Endothelial cell of umbilical vein (primary cell): ENCODE measurements at regions not wholly inside any gene's neighbourhood (a gene's known extent, or its start where the extent isn't known, plus 50 kb on each side); places are given as distances from the start of the nearest gene placed in this dataset.

Experiments used
- BruUV-seq: library from RNA; stranded (reverse); fragments of 400-500 nt; replicated peaks from 2 replicates; lab custom pipeline; 2021; lab: Mats Ljungman, UMichigan
- CTCF ChIA-PET: fragments of 300-600, 350-600 bp; sonication (Branson Sonifier 250); formaldehyde crosslinking; loops from one replicate; lab custom pipeline; 2021; ENCODE audit warnings: antibody characterized with exemption, inconsistent platforms; lab: Charles Lee
- POLR2A ChIA-PET: fragments of 300-600, 350-600 bp; sonication (Branson Sonifier 250); formaldehyde crosslinking; loops from one replicate; lab custom pipeline; 2021; ENCODE audit warnings: antibody characterized with exemption, inconsistent platforms; lab: Charles Lee
- DNase-seq: peaks from one replicate; pipeline ENCODE4 v3.0.0-alpha.2; 2011; ENCODE audit warnings: low read depth, low spot score
- FAIRE-seq: peaks from 2 replicates; lab custom pipeline; 2011; peaks lifted over from hg19 to GRCh38; lab: Jason Lieb, UNC
- H2AFZ ChIP-seq: 2 replicates; pipeline ENCODE4 v1.6.0; 2012; ENCODE audit warnings: low read depth, low read length, control low read depth, inconsistent platforms
- H3K27ac ChIP-seq: 2 replicates; pipeline ENCODE4 v1.5.1; 2011; ENCODE audit warnings: low read depth, mild to moderate bottlenecking, control low read depth, low read length, moderate library complexity; ENCODE audit not compliant: insufficient read depth
- H3K27me3 ChIP-seq, 2 experiments: 2 replicates each; pipeline versions ENCODE4 v1.6.0 to v1.6.1; 2011; ENCODE audit warnings: low read length in 2 of 2, mixed read lengths in 1 of 2; ENCODE audit not compliant: control insufficient read depth in 2 of 2, insufficient read depth in 2 of 2
- H3K36me3 ChIP-seq, 2 experiments: 2 replicates in 1 of 2; 3 replicates in 1 of 2; pipeline ENCODE4 v1.5.1; 2011; ENCODE audit warnings: low read length in 2 of 2, mild to moderate bottlenecking in 1 of 2, moderate library complexity in 1 of 2; ENCODE audit not compliant: control insufficient read depth in 2 of 2, insufficient read depth in 2 of 2; ENCODE audit errors: extremely low read depth in 1 of 2
- H3K4me1 ChIP-seq: 3 replicates; pipeline ENCODE4 v1.5.1; 2011; ENCODE audit warnings: mild to moderate bottlenecking, low read length; ENCODE audit not compliant: control insufficient read depth, insufficient read depth; ENCODE audit errors: extremely low read depth
- H3K4me2 ChIP-seq: 2 replicates; pipeline ENCODE4 v1.6.1; 2011; ENCODE audit warnings: low read length, control low read depth, mixed read lengths; ENCODE audit not compliant: insufficient read depth
- H3K4me3 ChIP-seq, 3 experiments: fragments of 200-600 bp in 1 of 3; sonication (generic), shearing (Covaris generic) in 1 of 3; replicated peaks in 1 of 3; 2 replicates each; pipeline ENCODE4 v1.5.1; 2011 to 2016; ENCODE audit warnings: control low read depth in 3 of 3, low read length in 3 of 3, mild to moderate bottlenecking in 2 of 3, inconsistent platforms in 1 of 3, low read depth in 1 of 3, moderate library complexity in 1 of 3; ENCODE audit not compliant: insufficient read depth in 1 of 3
- H3K79me2 ChIP-seq: 2 replicates; pipeline ENCODE4 v1.6.0; 2012; ENCODE audit warnings: low read length, inconsistent platforms; ENCODE audit not compliant: control insufficient read depth, insufficient read depth
- H3K9ac ChIP-seq: replicated peaks from 2 replicates; pipeline ENCODE3; 2011; ENCODE audit warnings: low read length, control low read depth; ENCODE audit not compliant: insufficient read depth; ENCODE audit errors: extremely low read depth
- H3K9me1 ChIP-seq: replicated peaks from 3 replicates; pipeline ENCODE4 v1.6.0; 2011; ENCODE audit warnings: mild to moderate bottlenecking, low read length; ENCODE audit not compliant: control insufficient read depth, insufficient read depth; ENCODE audit errors: extremely low read depth
- H3K9me3 ChIP-seq: replicated peaks from 2 replicates; pipeline ENCODE4 v1.5.1; 2012; ENCODE audit warnings: low read length, inconsistent platforms; ENCODE audit not compliant: control insufficient read depth, insufficient read depth
- H4K20me1 ChIP-seq: replicated peaks from 2 replicates; pipeline ENCODE3; 2011; ENCODE audit warnings: mild to moderate bottlenecking, low read length; ENCODE audit not compliant: control insufficient read depth, insufficient read depth; ENCODE audit errors: extremely low read depth
- CTCF ChIP-seq, 2 donors: IDR thresholded peaks; 1 replicate in 1 of 2; 2 replicates in 1 of 2; pipeline ENCODE4 v1.5.1; 2011; ENCODE audit warnings: low read length in 2 of 2, mild to moderate bottlenecking in 2 of 2, moderate library complexity in 2 of 2, control low read depth in 1 of 2, inconsistent platforms in 1 of 2, low read depth in 1 of 2; ENCODE audit not compliant: insufficient read depth in 1 of 2; ENCODE audit errors: extremely low read depth in 1 of 2
- EZH2 ChIP-seq: IDR thresholded peaks from 2 replicates; pipeline ENCODE4 v1.6.1; 2012; ENCODE audit warnings: borderline replicate concordance, low read depth, mild to moderate bottlenecking, moderate library complexity, low read length, inconsistent platforms; ENCODE audit not compliant: severe bottlenecking
- FOS ChIP-seq: IDR thresholded peaks from 2 replicates; pipeline ENCODE4 v1.6.1; 2011; ENCODE audit warnings: mild to moderate bottlenecking, low read length, moderate library complexity, borderline replicate concordance; ENCODE audit not compliant: insufficient read depth
- GATA2 ChIP-seq: IDR thresholded peaks from 2 replicates; pipeline ENCODE4 v1.7.0; 2011; ENCODE audit warnings: low read depth, mild to moderate bottlenecking, moderate library complexity, mixed read lengths, low read length; ENCODE audit not compliant: insufficient read length, insufficient read depth
- JUN ChIP-seq: IDR thresholded peaks from 2 replicates; pipeline ENCODE4 v1.6.1; 2011; ENCODE audit warnings: borderline replicate concordance, low read depth; ENCODE audit not compliant: insufficient read length, insufficient read depth
- MYC ChIP-seq: IDR thresholded peaks from one replicate; pipeline ENCODE4 v1.6.1; 2011; ENCODE audit warnings: mild to moderate bottlenecking, low read depth, low read length
- POLR2A ChIP-seq: IDR thresholded peaks from 2 replicates; pipeline ENCODE4 v1.6.1; 2012; ENCODE audit warnings: low read depth, mild to moderate bottlenecking, control low read depth, low read length
- POLR2AphosphoS5 ChIP-seq: IDR thresholded peaks from 2 replicates; pipeline ENCODE4 v1.6.1; 2012; ENCODE audit warnings: low read depth, mild to moderate bottlenecking, control low read depth, low read length, moderate library complexity; ENCODE audit not compliant: insufficient read depth
- dilution Hi-C: fragments of 300-500 bp; cut with MboI; formaldehyde crosslinking; loops from one replicate; pipeline ENCODE4 v1.15.0; 2019; ENCODE audit warnings: low sequenced_read_pairs; ENCODE audit not compliant: extremely low pct_ligation_motif_present
- intact Hi-C: fragments of 100-400 bp; cut with micrococcal nuclease; formaldehyde crosslinking; loops from one replicate; pipeline ENCODE4 v1.10.0; 2022
- TF ChIP-seq, protein P1 (sequence below): IDR thresholded peaks from 2 replicates; pipeline ENCODE4 v1.6.1; 2011; ENCODE audit not compliant: insufficient read depth, insufficient read length

- dilution Hi-C loops (no loop called here), intact Hi-C loops (no loop called here)
- Histone ChIP-seq H3K9me1 (no peaks in the 10 kb centered on the region), H3K36me3 (no peaks in the 10 kb centered on the region), H3K4me3 (no peak overlapping the region), H3K79me2 (no peaks in the 10 kb centered on the region), H2AFZ (no peak overlapping the region), H3K4me1 (no peaks in the 10 kb centered on the region), H3K9me3 (no peaks in the 10 kb centered on the region), H4K20me1 (no peaks in the 10 kb centered on the region), H3K27ac (no peak overlapping the region), H3K27me3 (no peaks in the 10 kb centered on the region), H3K9ac (no peak overlapping the region), H3K4me2 (no peak overlapping the region)
- TF ChIP-seq CTCF (IDR thresholded peaks at IDR 0.05; ENCODE audit: extremely low read depth in 1 of 2, insufficient read depth in 1 of 2, low read depth in 1 of 2, low read length in 2 of 2) (no peak), MYC (no peak), JUN (no peak), POLR2AphosphoS5 (no peak), POLR2A (no peak), FOS (no peak), EZH2 (no peak), GATA2 (no peak)
- TF ChIP-seq, protein P1, sequence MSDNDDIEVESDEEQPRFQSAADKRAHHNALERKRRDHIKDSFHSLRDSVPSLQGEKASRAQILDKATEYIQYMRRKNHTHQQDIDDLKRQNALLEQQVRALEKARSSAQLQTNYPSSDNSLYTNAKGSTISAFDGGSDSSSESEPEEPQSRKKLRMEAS = no peak
- BruUV-seq = no TSS peak
- POLR2A ChIA-PET = no interaction called here
- FAIRE-seq (no peak), DNase-seq (no peak)
- CTCF ChIA-PET = no interaction called here
Measured at GRCh38 chr7:113486548-113486947, 368.2 kb upstream of the SMIM30 start.
